Panc1 (cell line): ENCODE measurements at regions not wholly inside any gene's neighbourhood (a gene's known extent, or its start where the extent isn't known, plus 50 kb on each side); places are given as distances from the start of the nearest gene placed in this dataset.

ENCODE experiments used
- ATAC-seq: fragments of 200-7000 bp; cut with Tn5 transposase; 2 replicates; pipeline ENCODE4 v1.9.1; 2020; ENCODE audit warnings: mild to moderate bottlenecking, moderate library complexity
- BruUV-seq: library from RNA; stranded (reverse); fragments of 400-500 nt; replicated peaks from 2 replicates; lab custom pipeline; 2021; lab: Mats Ljungman, UMichigan
- CTCF ChIA-PET: fragments of 300-600 bp; sonication (Branson Sonifier 250); formaldehyde crosslinking; loops from one replicate; lab custom pipeline; 2022; ENCODE audit warnings: antibody characterized with exemption; lab: Charles Lee
- POLR2A ChIA-PET: fragments of 300-600 bp; sonication (Branson Sonifier 250); formaldehyde crosslinking; loops from one replicate; lab custom pipeline; 2022; ENCODE audit warnings: antibody characterized with exemption; lab: Charles Lee
- DNase-seq: peaks from one replicate; pipeline ENCODE4 v3.0.0-alpha.2; 2010; ENCODE audit warnings: low read depth, low spot score
- H3K27ac ChIP-seq: 2 replicates; pipeline ENCODE4 v1.5.1; 2011; ENCODE audit warnings: mild to moderate bottlenecking, low read length, inconsistent platforms
- H3K27me3 ChIP-seq: fragments of 200-500 bp; sonication (Bioruptor generic); 2 replicates; pipeline ENCODE4 v1.6.0; 2014; ENCODE audit warnings: low read length, inconsistent platforms; ENCODE audit not compliant: control insufficient read depth, insufficient read depth
- H3K36me3 ChIP-seq: fragments of 200-500 bp; sonication (Bioruptor generic); 2 replicates; pipeline ENCODE4 v1.5.1; 2014; ENCODE audit warnings: inconsistent platforms, mild to moderate bottlenecking, low read length, moderate library complexity; ENCODE audit not compliant: control insufficient read depth, insufficient read depth
- H3K4me1 ChIP-seq: 2 replicates; pipeline ENCODE4 v1.5.1; 2011; ENCODE audit warnings: inconsistent platforms, mild to moderate bottlenecking, low read length, moderate library complexity; ENCODE audit not compliant: control insufficient read depth, insufficient read depth
- H3K4me3 ChIP-seq, 2 experiments: 2 replicates each; pipeline ENCODE4 v1.5.1; 2011 to 2012; ENCODE audit warnings: low read depth in 2 of 2, low read length in 2 of 2, mild to moderate bottlenecking in 2 of 2, inconsistent platforms in 1 of 2, moderate library complexity in 1 of 2
- H3K9me3 ChIP-seq: fragments of 200-500 bp; sonication (Bioruptor generic); 2 replicates; pipeline ENCODE4 v1.5.1; 2014; ENCODE audit warnings: low read depth, mild to moderate bottlenecking, inconsistent platforms, low read length, moderate library complexity; ENCODE audit not compliant: control insufficient read depth, insufficient read depth
- CTCF ChIP-seq: fragments of 450-650 bp; IDR thresholded peaks from 2 replicates; pipeline ENCODE4 v1.5.1; 2017; ENCODE audit warnings: mild to moderate bottlenecking
- POLR2AphosphoS5 ChIP-seq: IDR thresholded peaks from 2 replicates; pipeline ENCODE4 v1.6.1; 2012; ENCODE audit warnings: mild to moderate bottlenecking, low read depth, low read length, moderate library complexity
- REST ChIP-seq, 2 experiments: IDR thresholded peaks; 2 replicates each; pipeline ENCODE4 v1.6.1; 2011 to 2012; ENCODE audit warnings: low read depth in 2 of 2, control low read depth in 1 of 2, low read length in 1 of 2, mild to moderate bottlenecking in 1 of 2, moderate library complexity in 1 of 2; ENCODE audit not compliant: insufficient read depth in 1 of 2
- SIN3A ChIP-seq: IDR thresholded peaks from 2 replicates; pipeline ENCODE4 v1.6.1; 2012; ENCODE audit warnings: low read depth, mild to moderate bottlenecking, low read length, moderate library complexity, borderline replicate concordance; ENCODE audit not compliant: insufficient read depth
- TCF7L2 ChIP-seq: IDR thresholded peaks from 2 replicates; pipeline ENCODE4 v1.6.1; 2011; ENCODE audit warnings: mild to moderate bottlenecking, low read depth, low read length, inconsistent platforms
- in situ Hi-C: cut with HindIII; loops from 2 replicates; pipeline ENCODE4 v1.10.0; 2016; ENCODE audit warnings: low sequenced_read_pairs, low pct_unique_long_range_greater_than_20kb
- intact Hi-C: fragments of 100-400 bp; cut with micrococcal nuclease; formaldehyde crosslinking; loops from one replicate; pipeline ENCODE4 v1.10.0; 2022; ENCODE audit not compliant: unreplicated experiment

GRCh38 chr5:123855609-123856008, 343.6 kb downstream of the CSNK1G3 start:
- H3K4me3 ChIP-seq: no peak overlapping the region
- CTCF ChIA-PET: no interaction called here
- in situ Hi-C loops (no loop called here), intact Hi-C loops (no loop called here)
- no peaks in the 10 kb centered on the region for H3K36me3 ChIP-seq
- POLR2A ChIA-PET: no interaction called here
- no peaks in the 10 kb centered on the region; the same call in 1 of the 2 replicates for H3K9me3 ChIP-seq
- no peak overlapping the region for H3K27ac ChIP-seq
- H3K4me1 ChIP-seq: no peaks in the 10 kb centered on the region
- no peak for TF ChIP-seq CTCF
- TF ChIP-seq SIN3A: no peak
- no peak for TF ChIP-seq POLR2AphosphoS5
- TF ChIP-seq TCF7L2: no peak
- TF ChIP-seq REST (IDR thresholded peaks at IDR 0.05; ENCODE audit: insufficient read depth in 1 of 2, low read depth in 2 of 2, low read length in 1 of 2): no peak
- DNase-seq (no peak), ATAC-seq (no peak)
- no TSS peak for BruUV-seq
- no peaks in the 10 kb centered on the region for H3K27me3 ChIP-seq

GRCh38 chr5:123845356-123846100, 333.6 kb downstream of the CSNK1G3 start:
- TF ChIP-seq REST (IDR thresholded peaks at IDR 0.05; ENCODE audit: insufficient read depth in 1 of 2, low read depth in 2 of 2, low read length in 1 of 2): no peak
- no peak for TF ChIP-seq CTCF
- no peak for TF ChIP-seq POLR2AphosphoS5
- TF ChIP-seq TCF7L2: no peak
- no peak for TF ChIP-seq SIN3A
- no peaks in the 10 kb centered on the region for H3K4me1 ChIP-seq
- ChIA-PET POLR2A (no interaction called here), CTCF (interaction anchor here (0.6 kb wide), 1 partner anchor 35 kb away, joined by 3 read pairs; no protein-coding TSS in a partner anchor)
- peak overlapping the region; percentile 39; the same call in 1 of the 2 replicates for H3K27ac ChIP-seq
- ATAC-seq: no peak
- no peak for DNase-seq
- H3K4me3 ChIP-seq: no peak overlapping the region
- no TSS peak for BruUV-seq
- intact Hi-C loops: no loop called here
- peaks cover 3% of the 10 kb centered on the region; the same call in 1 of the 2 replicates for H3K9me3 ChIP-seq
- no peaks in the 10 kb centered on the region for H3K27me3 ChIP-seq
- no peaks in the 10 kb centered on the region for H3K36me3 ChIP-seq
- in situ Hi-C loops: no loop called here
